ENCODE measurements at regions not wholly inside any gene's neighbourhood (a gene's known extent, or its start where the extent isn't known, plus 50 kb on each side); places are given as distances from the start of the nearest gene placed in this dataset.

DNA sequence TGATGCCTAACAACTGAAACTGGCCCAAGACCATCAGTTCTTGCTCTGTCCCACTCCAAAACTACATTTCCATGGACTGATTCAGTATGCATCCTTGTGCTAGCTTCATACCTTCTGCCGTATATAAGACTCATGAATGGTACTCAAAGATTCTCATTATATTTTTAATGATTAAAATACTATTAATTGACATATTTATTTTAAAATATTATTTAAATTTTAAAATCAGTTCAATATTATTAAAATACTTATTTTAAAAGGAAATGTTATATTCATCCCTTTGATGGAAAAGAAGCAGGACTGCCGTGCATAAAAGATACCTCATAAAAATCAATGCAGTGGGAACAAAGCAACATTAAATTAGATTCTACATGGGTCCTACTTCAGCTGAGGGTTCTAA lies 153.4 kb downstream of the AXIN2 start:
- TF ChIP-seq, protein P1, sequence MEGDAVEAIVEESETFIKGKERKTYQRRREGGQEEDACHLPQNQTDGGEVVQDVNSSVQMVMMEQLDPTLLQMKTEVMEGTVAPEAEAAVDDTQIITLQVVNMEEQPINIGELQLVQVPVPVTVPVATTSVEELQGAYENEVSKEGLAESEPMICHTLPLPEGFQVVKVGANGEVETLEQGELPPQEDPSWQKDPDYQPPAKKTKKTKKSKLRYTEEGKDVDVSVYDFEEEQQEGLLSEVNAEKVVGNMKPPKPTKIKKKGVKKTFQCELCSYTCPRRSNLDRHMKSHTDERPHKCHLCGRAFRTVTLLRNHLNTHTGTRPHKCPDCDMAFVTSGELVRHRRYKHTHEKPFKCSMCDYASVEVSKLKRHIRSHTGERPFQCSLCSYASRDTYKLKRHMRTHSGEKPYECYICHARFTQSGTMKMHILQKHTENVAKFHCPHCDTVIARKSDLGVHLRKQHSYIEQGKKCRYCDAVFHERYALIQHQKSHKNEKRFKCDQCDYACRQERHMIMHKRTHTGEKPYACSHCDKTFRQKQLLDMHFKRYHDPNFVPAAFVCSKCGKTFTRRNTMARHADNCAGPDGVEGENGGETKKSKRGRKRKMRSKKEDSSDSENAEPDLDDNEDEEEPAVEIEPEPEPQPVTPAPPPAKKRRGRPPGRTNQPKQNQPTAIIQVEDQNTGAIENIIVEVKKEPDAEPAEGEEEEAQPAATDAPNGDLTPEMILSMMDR (IDR thresholded peaks at IDR 0.05; ENCODE audit: insufficient read depth, low read depth, low read length), result no peak
- TF ChIP-seq EZH2 (IDR thresholded peaks at IDR 0.05; ENCODE audit: insufficient read depth, low read length), result no peak

All from astrocyte (in vitro differentiated cells and primary cell).